ENCODE measurements at regions not wholly inside any gene's neighbourhood (a gene's known extent, or its start where the extent isn't known, plus 50 kb on each side); places are given as distances from the start of the nearest gene placed in this dataset.
"Not testable (repeated sequence)": the region's sequence is repeated elsewhere in the genome, so short reads cannot be mapped to it uniquely, and the experiment has no call there.

- H3K27ac ChIP-seq: no peak overlapping the region
- TF ChIP-seq CTCF (conservative IDR thresholded peaks at IDR 0.05): no peak
- TF ChIP-seq ZFX (IDR thresholded peaks at IDR 0.05): no peak
These were observed 124.5 kb downstream of the ATXN3L start for GRCh38 chrX:13195340-13195739.

- no peak overlapping the region for H3K27ac ChIP-seq
- TF ChIP-seq CTCF (conservative IDR thresholded peaks at IDR 0.05) (no peak), ZFX (IDR thresholded peaks at IDR 0.05) (no peak)
These were observed 125.4 kb downstream of the ATXN3L start for GRCh38 chrX:13194291-13195103.

GRCh38 chrX:13190051-13190450 is 129.8 kb downstream of the ATXN3L start:
- H3K27ac ChIP-seq: no peak overlapping the region
- no peak for TF ChIP-seq ZFX (IDR thresholded peaks at IDR 0.05)
- TF ChIP-seq CTCF (conservative IDR thresholded peaks at IDR 0.05): no peak

- no peak overlapping the region for H3K27ac ChIP-seq
- TF ChIP-seq ZFX (IDR thresholded peaks at IDR 0.05) (no peak), CTCF (conservative IDR thresholded peaks at IDR 0.05) (no peak)
These were observed 130.5 kb downstream of the ATXN3L start for GRCh38 chrX:13189380-13189779.

GRCh38 chrX:13188731-13189309 is 131.0 kb downstream of the ATXN3L start:
- TF ChIP-seq ZFX (IDR thresholded peaks at IDR 0.05): no peak
- no peak for TF ChIP-seq CTCF (conservative IDR thresholded peaks at IDR 0.05)
- H3K27ac ChIP-seq: no peak overlapping the region

- H3K27ac ChIP-seq: not testable (repeated sequence)
These were observed 133.2 kb downstream of the ATXN3L start for GRCh38 chrX:13186643-13187042.

- no peak for TF ChIP-seq CTCF (conservative IDR thresholded peaks at IDR 0.05)
- TF ChIP-seq ZFX (IDR thresholded peaks at IDR 0.05): no peak
- H3K27ac ChIP-seq: no peak overlapping the region
These were observed 136.4 kb upstream of the FAM9C start for GRCh38 chrX:13180807-13181206.

GRCh38 chrX:13179586-13179985 is 135.2 kb upstream of the FAM9C start:
- no peak overlapping the region for H3K27ac ChIP-seq
- no peak for TF ChIP-seq CTCF (conservative IDR thresholded peaks at IDR 0.05)
- no peak for TF ChIP-seq ZFX (IDR thresholded peaks at IDR 0.05)
